Cardiac muscle cell (in vitro differentiated cells and primary cell): ENCODE measurements at regions not wholly inside any gene's neighbourhood (a gene's known extent, or its start where the extent isn't known, plus 50 kb on each side); places are given as distances from the start of the nearest gene placed in this dataset.

Experiments used
- DNase-seq, 2 donors: peaks; one replicate each; pipeline versions ENCODE4 v3.0.0 to v3.0.0-alpha.2; 2010 to 2017; ENCODE audit warnings: low read depth in 1 of 2, low spot score in 1 of 2
- H3K27ac ChIP-seq: fragments of 200-600 bp; sonication (generic); 2 replicates; pipeline ENCODE4 v1.5.1; 2016
- H3K27me3 ChIP-seq: fragments of 200-600 bp; sonication (generic); 2 replicates; pipeline ENCODE4 v1.6.0; 2016; ENCODE audit warnings: control low read depth
- H3K36me3 ChIP-seq: fragments of 200-600 bp; sonication (generic); 2 replicates; pipeline ENCODE4 v1.5.1; 2016; ENCODE audit warnings: control low read depth
- H3K4me1 ChIP-seq: fragments of 200-600 bp; sonication (generic); 2 replicates; pipeline ENCODE4 v1.8.1; 2017; ENCODE audit warnings: low read depth, mild to moderate bottlenecking, mixed run types
- H3K4me3 ChIP-seq: fragments of 200-600 bp; sonication (generic); 2 replicates; pipeline ENCODE4 v1.5.1; 2016; ENCODE audit warnings: mild to moderate bottlenecking
- H3K9me3 ChIP-seq: fragments of 200-600 bp; sonication (generic); 2 replicates; pipeline ENCODE4 v1.5.1; 2017; ENCODE audit warnings: low read depth, mild to moderate bottlenecking, control low read depth
- CTCF ChIP-seq: IDR thresholded peaks from 2 replicates; pipeline ENCODE4 v1.5.1; 2012; ENCODE audit warnings: low read depth, mild to moderate bottlenecking, low read length

- Histone ChIP-seq H3K36me3 (no peaks in the 10 kb centered on the region), H3K27ac (no peak overlapping the region), H3K4me3 (no peak overlapping the region), H3K9me3 (no peaks in the 10 kb centered on the region), H3K4me1 (peaks cover 6% of the 10 kb centered on the region), H3K27me3 (no peaks in the 10 kb centered on the region)
- DNase-seq, result no peak
- no peak for TF ChIP-seq CTCF
These were observed 175.0 kb downstream of the CARTPT start for GRCh38 chr5:71894091-71894490.

GRCh38 chr5:71895546-71895945 lies 176.5 kb downstream of the CARTPT start:
- DNase-seq, result no peak
- Histone ChIP-seq H3K27me3 (no peaks in the 10 kb centered on the region), H3K4me3 (no peak overlapping the region), H3K27ac (no peak overlapping the region), H3K36me3 (no peaks in the 10 kb centered on the region), H3K4me1 (peaks cover 11% of the 10 kb centered on the region), H3K9me3 (no peaks in the 10 kb centered on the region)
- TF ChIP-seq CTCF, result no peak

- no peak for TF ChIP-seq CTCF
- DNase-seq, result no peak
- Histone ChIP-seq H3K4me1 (peaks cover 14% of the 10 kb centered on the region), H3K27me3 (no peaks in the 10 kb centered on the region), H3K9me3 (no peaks in the 10 kb centered on the region), H3K36me3 (no peaks in the 10 kb centered on the region), H3K27ac (peak overlapping the region; percentile 23), H3K4me3 (no peak overlapping the region)
These were observed 180.8 kb downstream of the CARTPT start for GRCh38 chr5:71899865-71900342.

GRCh38 chr5:71903808-71904207 lies 184.7 kb downstream of the CARTPT start:
- Histone ChIP-seq H3K36me3 (no peaks in the 10 kb centered on the region), H3K27ac (no peak overlapping the region), H3K9me3 (no peaks in the 10 kb centered on the region), H3K4me3 (no peak overlapping the region), H3K27me3 (no peaks in the 10 kb centered on the region), H3K4me1 (peaks cover 34% of the 10 kb centered on the region)
- DNase-seq, result no peak
- no peak for TF ChIP-seq CTCF

GRCh38 chr5:71904852-71905251 lies 185.8 kb downstream of the CARTPT start:
- H3K4me1 ChIP-seq, result peaks cover 31% of the 10 kb centered on the region
- H3K36me3 ChIP-seq, result no peaks in the 10 kb centered on the region
- DNase-seq, result no peak
- H3K9me3 ChIP-seq, result no peaks in the 10 kb centered on the region
- no peak overlapping the region for H3K4me3 ChIP-seq
- H3K27ac ChIP-seq, result no peak overlapping the region
- no peak for TF ChIP-seq CTCF
- H3K27me3 ChIP-seq, result no peaks in the 10 kb centered on the region
